Ascending aorta (tissue), 2 donors: ENCODE measurements at regions not wholly inside any gene's neighbourhood (a gene's known extent, or its start where the extent isn't known, plus 50 kb on each side); places are given as distances from the start of the nearest gene placed in this dataset.

Experiments used
- DNase-seq, 2 donors: peaks; one replicate each; pipeline ENCODE4 v3.0.0-alpha.2; 2019; ENCODE audit warnings: low spot score in 2 of 2
- H3K27ac ChIP-seq, 2 donors: fragments of 200-600 bp; sonication (generic); one replicate each; pipeline ENCODE4 v1.5.1; 2016 to 2017; ENCODE audit warnings: mild to moderate bottlenecking in 1 of 2
- H3K27me3 ChIP-seq: fragments of 200-600 bp; sonication (generic); one replicate; pipeline ENCODE4 v1.5.1; 2017
- H3K36me3 ChIP-seq, 2 donors: fragments of 200-600 bp; sonication (generic); one replicate each; pipeline ENCODE4 v1.5.1; 2016
- H3K4me1 ChIP-seq, 2 donors: fragments of 200-600 bp; sonication (generic); one replicate each; pipeline ENCODE4 v1.5.1; 2016 to 2017; ENCODE audit warnings: mild to moderate bottlenecking in 1 of 2
- H3K4me3 ChIP-seq, 2 donors: fragments of 200-600 bp; sonication (generic); one replicate each; pipeline ENCODE4 v1.5.1; 2016 to 2017; ENCODE audit warnings: mild to moderate bottlenecking in 1 of 2
- H3K9me3 ChIP-seq, 2 donors: fragments of 200-600 bp; sonication (generic); one replicate each; pipeline ENCODE4 v1.5.1; 2016
- intact Hi-C: fragments of 100-400 bp; cut with DNase I; formaldehyde crosslinking; loops from one replicate; pipeline ENCODE4 v1.15.1; 2023
- TF ChIP-seq, protein P1 (sequence below), 3 experiments: fragments of 200-600 bp in 2 of 3; fragments of 450-650 bp in 1 of 3; sonication (generic) in 2 of 3; IDR thresholded peaks; one replicate each; pipeline ENCODE4 v1.5.1; 2016 to 2019; ENCODE audit warnings: antibody characterized with exemption in 3 of 3, mild to moderate bottlenecking in 1 of 3, moderate library complexity in 1 of 3

GRCh38 chr2:8430628-8431027 lies 251.2 kb upstream of the ID2 start:
- H3K4me3 ChIP-seq: no peak overlapping the region
- peak in 1 of 2 donors; percentile 55 for DNase-seq
- no peaks in the 10 kb centered on the region for H3K27me3 ChIP-seq
- H3K4me1 ChIP-seq: no peaks in the 10 kb centered on the region
- H3K9me3 ChIP-seq: no peaks in the 10 kb centered on the region
- H3K36me3 ChIP-seq: no peaks in the 10 kb centered on the region
- intact Hi-C loops: no loop called here
- TF ChIP-seq, protein P1, sequence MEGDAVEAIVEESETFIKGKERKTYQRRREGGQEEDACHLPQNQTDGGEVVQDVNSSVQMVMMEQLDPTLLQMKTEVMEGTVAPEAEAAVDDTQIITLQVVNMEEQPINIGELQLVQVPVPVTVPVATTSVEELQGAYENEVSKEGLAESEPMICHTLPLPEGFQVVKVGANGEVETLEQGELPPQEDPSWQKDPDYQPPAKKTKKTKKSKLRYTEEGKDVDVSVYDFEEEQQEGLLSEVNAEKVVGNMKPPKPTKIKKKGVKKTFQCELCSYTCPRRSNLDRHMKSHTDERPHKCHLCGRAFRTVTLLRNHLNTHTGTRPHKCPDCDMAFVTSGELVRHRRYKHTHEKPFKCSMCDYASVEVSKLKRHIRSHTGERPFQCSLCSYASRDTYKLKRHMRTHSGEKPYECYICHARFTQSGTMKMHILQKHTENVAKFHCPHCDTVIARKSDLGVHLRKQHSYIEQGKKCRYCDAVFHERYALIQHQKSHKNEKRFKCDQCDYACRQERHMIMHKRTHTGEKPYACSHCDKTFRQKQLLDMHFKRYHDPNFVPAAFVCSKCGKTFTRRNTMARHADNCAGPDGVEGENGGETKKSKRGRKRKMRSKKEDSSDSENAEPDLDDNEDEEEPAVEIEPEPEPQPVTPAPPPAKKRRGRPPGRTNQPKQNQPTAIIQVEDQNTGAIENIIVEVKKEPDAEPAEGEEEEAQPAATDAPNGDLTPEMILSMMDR (IDR thresholded peaks at IDR 0.05): no peak
- no peak overlapping the region for H3K27ac ChIP-seq

- H3K4me3 ChIP-seq: no peak overlapping the region
- DNase-seq: peak in 1 of 2 donors; percentile 19
- H3K27ac ChIP-seq: no peak overlapping the region
- no peaks in the 10 kb centered on the region for H3K9me3 ChIP-seq
- TF ChIP-seq, protein P1 (IDR thresholded peaks at IDR 0.05): no peak
- H3K36me3 ChIP-seq: no peaks in the 10 kb centered on the region
- H3K4me1 ChIP-seq: no peaks in the 10 kb centered on the region
- intact Hi-C loops: no loop called here
- H3K27me3 ChIP-seq: no peaks in the 10 kb centered on the region
Measured at GRCh38 chr2:8431446-8432125, 250.3 kb upstream of the ID2 start.

DNA sequence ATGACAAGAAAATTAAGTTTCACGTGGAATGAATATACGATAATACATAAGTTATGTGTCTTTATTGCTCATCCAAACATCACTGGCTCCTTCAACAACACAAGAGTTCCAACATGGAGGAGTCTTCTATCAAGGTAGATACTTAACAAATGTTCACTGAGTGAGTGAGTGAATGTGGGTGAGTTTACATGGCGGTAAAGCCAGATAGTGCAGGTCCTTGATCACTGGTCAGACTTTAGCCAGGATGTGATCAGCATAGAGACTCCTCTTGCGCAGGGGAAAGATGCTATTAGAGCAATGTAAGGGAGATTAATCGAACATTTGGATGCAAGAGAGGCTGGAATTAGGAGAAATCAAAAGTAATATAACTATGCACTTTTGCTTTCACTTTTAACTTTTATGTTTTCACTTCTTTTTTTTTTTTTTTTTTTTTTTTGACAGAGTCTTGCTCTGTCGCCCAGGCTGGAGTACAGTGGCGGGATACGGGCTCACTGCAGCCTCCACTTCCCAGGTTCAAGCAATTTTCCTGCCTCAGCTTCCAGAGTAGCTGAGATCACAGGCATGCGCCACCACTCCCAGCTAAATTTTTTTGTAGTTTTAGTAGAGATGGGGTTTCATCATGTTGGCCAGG lies 249.0 kb upstream of the ID2 start:
- no peaks in the 10 kb centered on the region for H3K36me3 ChIP-seq
- H3K4me3 ChIP-seq: no peak overlapping the region
- H3K27ac ChIP-seq: no peak overlapping the region
- no peaks in the 10 kb centered on the region for H3K4me1 ChIP-seq
- TF ChIP-seq, protein P1 (IDR thresholded peaks at IDR 0.05): no peak
- intact Hi-C loops: no loop called here
- no peaks in the 10 kb centered on the region for H3K9me3 ChIP-seq
- H3K27me3 ChIP-seq: no peaks in the 10 kb centered on the region
- no peak for DNase-seq

DNA sequence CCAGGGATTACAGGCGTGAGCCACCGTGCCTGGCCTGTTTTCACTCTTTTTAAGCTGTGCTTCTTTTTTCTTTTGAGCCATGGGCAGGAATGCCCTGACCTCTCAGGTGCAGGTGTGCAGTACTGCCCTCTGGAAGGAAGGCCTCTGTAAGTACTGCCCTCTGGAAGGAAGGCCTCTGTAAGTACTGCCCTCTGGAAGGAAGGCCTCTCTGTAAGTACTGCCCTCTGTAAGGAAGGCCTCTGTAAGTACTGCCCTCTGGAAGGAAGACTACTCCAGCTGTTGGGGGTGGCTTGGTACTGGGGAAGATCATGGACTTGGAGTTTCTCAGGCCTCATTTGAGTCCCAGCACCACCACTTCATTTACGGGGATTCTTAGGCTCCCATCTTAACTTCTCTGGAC lies 248.5 kb upstream of the ID2 start:
- Histone ChIP-seq H3K4me1 (no peaks in the 10 kb centered on the region), H3K36me3 (no peaks in the 10 kb centered on the region), H3K27me3 (no peaks in the 10 kb centered on the region), H3K27ac (no peak overlapping the region), H3K4me3 (no peak overlapping the region), H3K9me3 (no peaks in the 10 kb centered on the region)
- peak in 1 of 2 donors; percentile 43 for DNase-seq
- intact Hi-C loops: no loop called here
- TF ChIP-seq, protein P1 (IDR thresholded peaks at IDR 0.05): no peak

GRCh38 chr2:8435608-8436007 lies 246.2 kb upstream of the ID2 start:
- H3K27me3 ChIP-seq: no peaks in the 10 kb centered on the region
- H3K9me3 ChIP-seq: no peaks in the 10 kb centered on the region
- H3K27ac ChIP-seq: no peak overlapping the region
- H3K4me3 ChIP-seq: no peak overlapping the region
- H3K4me1 ChIP-seq: no peaks in the 10 kb centered on the region
- TF ChIP-seq, protein P1 (IDR thresholded peaks at IDR 0.05): no peak
- peak in 1 of 2 donors; percentile 3 for DNase-seq
- intact Hi-C loops: no loop called here
- H3K36me3 ChIP-seq: no peaks in the 10 kb centered on the region
